ENCODE measurements at regions not wholly inside any gene's neighbourhood (a gene's known extent, or its start where the extent isn't known, plus 50 kb on each side); places are given as distances from the start of the nearest gene placed in this dataset.

- Histone ChIP-seq H3K27me3 (no peaks in the 10 kb centered on the region), H3K9ac (ENCODE audit: low read depth in 2 of 2, low read length in 2 of 2) (no peak overlapping the region), H3K4me1 (no peaks in the 10 kb centered on the region), H3K9me3 (no peaks in the 10 kb centered on the region), H3K4me3 (no peak overlapping the region), H3K27ac (no peak overlapping the region), H3K36me3 (no peaks in the 10 kb centered on the region)
- intact Hi-C loops (cut with DNase I): no loop called here
- TF ChIP-seq CTCF (IDR thresholded peaks at IDR 0.05): peak; percentile 64
- peak; percentile 20 for DNase-seq
Observed at GRCh38 chrX:93422693-93423092, 250.7 kb downstream of the NAP1L3 start.

GRCh38 chrX:93420525-93421082 lies 252.8 kb downstream of the NAP1L3 start:
- no peaks in the 10 kb centered on the region for H3K27me3 ChIP-seq
- no peaks in the 10 kb centered on the region for H3K4me1 ChIP-seq
- no peak for TF ChIP-seq CTCF (IDR thresholded peaks at IDR 0.05)
- no peak overlapping the region for H3K4me3 ChIP-seq
- no peaks in the 10 kb centered on the region for H3K9me3 ChIP-seq
- H3K9ac ChIP-seq (ENCODE audit: low read depth in 2 of 2, low read length in 2 of 2): no peak overlapping the region
- H3K27ac ChIP-seq: no peak overlapping the region
- H3K36me3 ChIP-seq: no peaks in the 10 kb centered on the region
- intact Hi-C loops (cut with DNase I): no loop called here
- DNase-seq: no peak

- intact Hi-C loops (cut with DNase I): no loop called here
- no peaks in the 10 kb centered on the region for H3K9me3 ChIP-seq
- H3K27ac ChIP-seq: no peak overlapping the region
- no peaks in the 10 kb centered on the region for H3K36me3 ChIP-seq
- no peak for DNase-seq
- H3K9ac ChIP-seq (ENCODE audit: low read depth in 2 of 2, low read length in 2 of 2): no peak overlapping the region
- no peaks in the 10 kb centered on the region for H3K27me3 ChIP-seq
- no peaks in the 10 kb centered on the region for H3K4me1 ChIP-seq
- no peak for TF ChIP-seq CTCF (IDR thresholded peaks at IDR 0.05)
- no peak overlapping the region for H3K4me3 ChIP-seq
Observed at GRCh38 chrX:93420090-93420489, 253.3 kb downstream of the NAP1L3 start.

GRCh38 chrX:93419642-93420041 lies 253.7 kb downstream of the NAP1L3 start:
- no peak for DNase-seq
- no peak overlapping the region for H3K9ac ChIP-seq (ENCODE audit: low read depth in 2 of 2, low read length in 2 of 2)
- no peaks in the 10 kb centered on the region for H3K27me3 ChIP-seq
- no peak overlapping the region for H3K27ac ChIP-seq
- H3K4me1 ChIP-seq: no peaks in the 10 kb centered on the region
- H3K9me3 ChIP-seq: no peaks in the 10 kb centered on the region
- intact Hi-C loops (cut with DNase I): no loop called here
- no peaks in the 10 kb centered on the region for H3K36me3 ChIP-seq
- TF ChIP-seq CTCF (IDR thresholded peaks at IDR 0.05): no peak
- no peak overlapping the region for H3K4me3 ChIP-seq

DNA sequence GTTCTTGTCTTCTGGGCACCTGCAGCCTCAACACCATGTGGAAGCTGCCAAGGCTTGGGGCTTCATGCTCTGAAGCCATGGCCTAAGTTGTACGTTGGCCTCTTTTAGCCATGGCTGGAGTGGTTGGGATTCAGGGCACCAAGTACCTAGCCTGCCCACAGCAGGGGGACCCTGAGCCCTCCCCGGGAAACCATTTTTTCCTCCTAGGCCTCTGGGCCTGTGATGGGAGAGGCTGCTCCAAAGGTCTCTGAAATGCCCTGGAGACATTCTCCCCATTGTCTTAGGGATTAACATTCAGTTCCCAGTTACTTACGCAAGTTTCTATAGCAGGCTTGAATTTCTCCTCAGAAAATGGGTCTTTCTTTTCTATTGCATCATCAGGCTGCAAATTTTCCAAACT lies 269.3 kb downstream of the NAP1L3 start:
- DNase-seq: no peak
- no peak for TF ChIP-seq CTCF (IDR thresholded peaks at IDR 0.05)
- intact Hi-C loops (cut with DNase I): no loop called here

More for the DNA sequence above, 269.3 kb downstream of the NAP1L3 start:
- Histone ChIP-seq H3K27me3 (no peaks in the 10 kb centered on the region), H3K4me1 (no peaks in the 10 kb centered on the region), H3K36me3 (no peaks in the 10 kb centered on the region), H3K9me3 (no peaks in the 10 kb centered on the region), H3K27ac (no peak overlapping the region), H3K4me3 (no peak overlapping the region), H3K9ac (ENCODE audit: low read depth in 2 of 2, low read length in 2 of 2) (no peak overlapping the region)
